ENCODE measurements at regions not wholly inside any gene's neighbourhood (a gene's known extent, or its start where the extent isn't known, plus 50 kb on each side); places are given as distances from the start of the nearest gene placed in this dataset.

DNA sequence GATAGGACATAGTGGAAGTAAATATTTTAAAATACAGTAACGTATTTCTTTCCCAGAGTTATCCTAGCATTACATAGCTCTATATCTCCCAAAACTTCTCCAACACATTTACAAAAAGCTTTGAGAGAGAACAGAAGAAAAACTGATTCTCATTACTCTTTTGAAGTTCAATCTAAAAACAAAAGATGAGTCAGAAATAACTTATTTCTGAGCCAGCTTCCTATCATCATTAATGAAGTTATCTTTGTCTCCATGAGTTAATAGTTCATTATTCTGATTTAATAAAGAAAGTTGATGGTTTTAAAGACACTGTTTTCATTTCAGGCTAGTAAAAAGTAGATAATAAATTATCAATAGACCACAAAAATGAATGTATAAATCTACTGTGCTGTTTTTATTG is 446.7 kb upstream of the SPRY2 start:
- TF ChIP-seq, protein P1, sequence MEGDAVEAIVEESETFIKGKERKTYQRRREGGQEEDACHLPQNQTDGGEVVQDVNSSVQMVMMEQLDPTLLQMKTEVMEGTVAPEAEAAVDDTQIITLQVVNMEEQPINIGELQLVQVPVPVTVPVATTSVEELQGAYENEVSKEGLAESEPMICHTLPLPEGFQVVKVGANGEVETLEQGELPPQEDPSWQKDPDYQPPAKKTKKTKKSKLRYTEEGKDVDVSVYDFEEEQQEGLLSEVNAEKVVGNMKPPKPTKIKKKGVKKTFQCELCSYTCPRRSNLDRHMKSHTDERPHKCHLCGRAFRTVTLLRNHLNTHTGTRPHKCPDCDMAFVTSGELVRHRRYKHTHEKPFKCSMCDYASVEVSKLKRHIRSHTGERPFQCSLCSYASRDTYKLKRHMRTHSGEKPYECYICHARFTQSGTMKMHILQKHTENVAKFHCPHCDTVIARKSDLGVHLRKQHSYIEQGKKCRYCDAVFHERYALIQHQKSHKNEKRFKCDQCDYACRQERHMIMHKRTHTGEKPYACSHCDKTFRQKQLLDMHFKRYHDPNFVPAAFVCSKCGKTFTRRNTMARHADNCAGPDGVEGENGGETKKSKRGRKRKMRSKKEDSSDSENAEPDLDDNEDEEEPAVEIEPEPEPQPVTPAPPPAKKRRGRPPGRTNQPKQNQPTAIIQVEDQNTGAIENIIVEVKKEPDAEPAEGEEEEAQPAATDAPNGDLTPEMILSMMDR (IDR thresholded peaks at IDR 0.05) = no peak
- no peak for TF ChIP-seq POLR2A (IDR thresholded peaks at IDR 0.05)
